Stomach (tissue), 8 donors: ENCODE measurements at regions not wholly inside any gene's neighbourhood (a gene's known extent, or its start where the extent isn't known, plus 50 kb on each side); places are given as distances from the start of the nearest gene placed in this dataset.

Experiments used
- DNase-seq, 2 donors: peaks; one replicate each; pipeline versions ENCODE4 v3.0.0 to v3.0.0-alpha.2; 2013 to 2019
- H3K27ac ChIP-seq, 5 donors: fragments of 200-600 bp in 4 of 5; sonication (generic) in 4 of 5; one replicate each; pipeline ENCODE4 v1.5.1; 2013 to 2019; ENCODE audit warnings: mild to moderate bottlenecking in 1 of 5, moderate library complexity in 1 of 5
- H3K27me3 ChIP-seq, 3 donors: fragments of 200-600 bp; sonication (generic); one replicate each; pipeline ENCODE4 v1.5.1; 2017 to 2019; ENCODE audit warnings: mixed run types in 1 of 3
- H3K36me3 ChIP-seq, 4 donors: fragments of 200-600 bp; sonication (generic); 1 replicate in 3 of 4; 2 replicates in 1 of 4; pipeline ENCODE4 v1.5.1; 2016 to 2019
- H3K4me1 ChIP-seq, 4 donors: fragments of 200-600 bp; sonication (generic); one replicate each; pipeline ENCODE4 v1.5.1; 2016 to 2019
- H3K4me3 ChIP-seq, 4 donors: fragments of 200-600 bp; sonication (generic) in 3 of 4; one replicate each; pipeline ENCODE4 v1.5.1; 2016 to 2019; ENCODE audit warnings: mild to moderate bottlenecking in 1 of 4
- H3K9me3 ChIP-seq, 4 donors: fragments of 200-600 bp; sonication (generic); one replicate each; pipeline ENCODE4 v1.5.1; 2016 to 2019
- EP300 ChIP-seq: sonication (generic); formaldehyde crosslinking; IDR thresholded peaks from one replicate; pipeline ENCODE4 v1.6.1; 2017; ENCODE audit warnings: antibody characterized with exemption
- POLR2A ChIP-seq, 4 donors: fragments of 450-650 bp; IDR thresholded peaks; one replicate each; pipeline ENCODE4 v1.6.1; 2016; ENCODE audit warnings: antibody characterized with exemption in 4 of 4, control low read depth in 2 of 4, mild to moderate bottlenecking in 1 of 4, moderate library complexity in 1 of 4
- POLR2AphosphoS5 ChIP-seq, 3 donors: sonication (generic); formaldehyde crosslinking; IDR thresholded peaks; one replicate each; pipeline ENCODE4 v1.6.1; 2016; ENCODE audit warnings: antibody characterized with exemption in 3 of 3
- WGBS, 5 donors: extraction: QIAGEN DNeasy Blood & Tissue Kit in 3 of 5; methylation state at CpG; one replicate each; pipeline versions ENCODE4 v1.1.5 to v1.1.7; 2013 to 2018; 5-methylcytosine and 5-hydroxymethylcytosine counted together
- intact Hi-C: fragments of 100-400 bp; cut with DNase I; formaldehyde crosslinking; loops from one replicate; pipeline ENCODE4 v1.15.1; 2023; ENCODE audit warnings: low total_unique reads
- TF ChIP-seq, protein P1 (sequence below), 7 experiments: fragments of 450-650 bp in 4 of 7; fragments of 200-600 bp in 3 of 7; sonication (generic) in 3 of 7; IDR thresholded peaks; one replicate each; pipeline ENCODE4 v1.5.1; 2016 to 2019; ENCODE audit warnings: antibody characterized with exemption in 7 of 7, control low read depth in 2 of 7, mild to moderate bottlenecking in 1 of 7
- donor health status: healthy with polysubstance abuse.
- donor health status: Bipolar disorder and iron deficiency.
- donor health status: healthy.

GRCh38 chrX:79588233-79588632 is 221.1 kb upstream of the ITM2A start:
- no peak overlapping the region for H3K4me3 ChIP-seq
- no peak overlapping the region for H3K27ac ChIP-seq
- TF ChIP-seq POLR2A (IDR thresholded peaks at IDR 0.05) (no peak), EP300 (no peak), POLR2AphosphoS5 (IDR thresholded peaks at IDR 0.05) (no peak)
- TF ChIP-seq, protein P1, sequence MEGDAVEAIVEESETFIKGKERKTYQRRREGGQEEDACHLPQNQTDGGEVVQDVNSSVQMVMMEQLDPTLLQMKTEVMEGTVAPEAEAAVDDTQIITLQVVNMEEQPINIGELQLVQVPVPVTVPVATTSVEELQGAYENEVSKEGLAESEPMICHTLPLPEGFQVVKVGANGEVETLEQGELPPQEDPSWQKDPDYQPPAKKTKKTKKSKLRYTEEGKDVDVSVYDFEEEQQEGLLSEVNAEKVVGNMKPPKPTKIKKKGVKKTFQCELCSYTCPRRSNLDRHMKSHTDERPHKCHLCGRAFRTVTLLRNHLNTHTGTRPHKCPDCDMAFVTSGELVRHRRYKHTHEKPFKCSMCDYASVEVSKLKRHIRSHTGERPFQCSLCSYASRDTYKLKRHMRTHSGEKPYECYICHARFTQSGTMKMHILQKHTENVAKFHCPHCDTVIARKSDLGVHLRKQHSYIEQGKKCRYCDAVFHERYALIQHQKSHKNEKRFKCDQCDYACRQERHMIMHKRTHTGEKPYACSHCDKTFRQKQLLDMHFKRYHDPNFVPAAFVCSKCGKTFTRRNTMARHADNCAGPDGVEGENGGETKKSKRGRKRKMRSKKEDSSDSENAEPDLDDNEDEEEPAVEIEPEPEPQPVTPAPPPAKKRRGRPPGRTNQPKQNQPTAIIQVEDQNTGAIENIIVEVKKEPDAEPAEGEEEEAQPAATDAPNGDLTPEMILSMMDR (IDR thresholded peaks at IDR 0.05) = no peak
- peaks cover 0 to 4% (median 0%) of the 10 kb centered on the region in 4 donors for H3K9me3 ChIP-seq
- H3K4me1 ChIP-seq = no peaks in the 10 kb centered on the region
- H3K36me3 ChIP-seq = no peaks in the 10 kb centered on the region
- intact Hi-C loops = no loop called here
- peaks cover 0 to 10% (median 0%) of the 10 kb centered on the region in 3 donors for H3K27me3 ChIP-seq
- no peak for DNase-seq

GRCh38 chrX:79573760-79574159 is 206.6 kb upstream of the ITM2A start:
- Histone ChIP-seq H3K27ac (no peak overlapping the region), H3K4me1 (no peaks in the 10 kb centered on the region), H3K9me3 (no peaks in the 10 kb centered on the region), H3K27me3 (no peaks in the 10 kb centered on the region), H3K36me3 (no peaks in the 10 kb centered on the region), H3K4me3 (no peak overlapping the region)
- TF ChIP-seq EP300 (no peak), POLR2A (IDR thresholded peaks at IDR 0.05) (no peak), POLR2AphosphoS5 (IDR thresholded peaks at IDR 0.05) (no peak)
- TF ChIP-seq, protein P1 (IDR thresholded peaks at IDR 0.05) = no peak
- intact Hi-C loops = no loop called here
- DNase-seq = no peak
- 9 to 56% (median 23%) methylated on average over 1 of the region's 1 CpG for WGBS, 5 donors

DNA sequence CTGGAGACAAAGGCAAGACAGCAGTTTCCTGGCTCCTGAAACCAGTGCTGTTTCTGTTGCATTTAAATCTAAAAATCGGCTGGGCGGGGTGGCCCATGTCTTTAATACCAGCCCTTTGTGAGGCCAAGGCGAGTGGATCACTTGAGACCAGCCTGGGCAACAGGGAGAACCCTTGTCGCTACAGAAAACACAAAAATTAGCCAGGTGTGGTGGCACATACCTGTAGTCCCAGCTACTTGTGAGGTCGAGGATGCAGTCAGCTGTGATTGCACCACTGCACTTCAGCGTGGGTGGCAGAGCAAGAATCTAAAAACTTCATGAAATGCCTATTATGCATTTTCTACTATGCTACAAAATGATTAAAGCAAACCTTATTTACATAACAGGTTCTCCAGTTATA is 205.4 kb upstream of the ITM2A start:
- intact Hi-C loops = no loop called here
- Histone ChIP-seq H3K27ac (no peak overlapping the region), H3K4me3 (no peak overlapping the region), H3K9me3 (peaks cover 0 to 7% (median 2%) of the 10 kb centered on the region in 4 donors), H3K27me3 (no peaks in the 10 kb centered on the region), H3K4me1 (no peaks in the 10 kb centered on the region), H3K36me3 (no peaks in the 10 kb centered on the region)
- no peak for DNase-seq
- TF ChIP-seq EP300 = no peak
- TF ChIP-seq, protein P1 (IDR thresholded peaks at IDR 0.05) = no peak
- WGBS, 5 donors = 53 to 77% (median 74%) methylated on average over 5 to 6 of the region's 6 CpGs

DNA sequence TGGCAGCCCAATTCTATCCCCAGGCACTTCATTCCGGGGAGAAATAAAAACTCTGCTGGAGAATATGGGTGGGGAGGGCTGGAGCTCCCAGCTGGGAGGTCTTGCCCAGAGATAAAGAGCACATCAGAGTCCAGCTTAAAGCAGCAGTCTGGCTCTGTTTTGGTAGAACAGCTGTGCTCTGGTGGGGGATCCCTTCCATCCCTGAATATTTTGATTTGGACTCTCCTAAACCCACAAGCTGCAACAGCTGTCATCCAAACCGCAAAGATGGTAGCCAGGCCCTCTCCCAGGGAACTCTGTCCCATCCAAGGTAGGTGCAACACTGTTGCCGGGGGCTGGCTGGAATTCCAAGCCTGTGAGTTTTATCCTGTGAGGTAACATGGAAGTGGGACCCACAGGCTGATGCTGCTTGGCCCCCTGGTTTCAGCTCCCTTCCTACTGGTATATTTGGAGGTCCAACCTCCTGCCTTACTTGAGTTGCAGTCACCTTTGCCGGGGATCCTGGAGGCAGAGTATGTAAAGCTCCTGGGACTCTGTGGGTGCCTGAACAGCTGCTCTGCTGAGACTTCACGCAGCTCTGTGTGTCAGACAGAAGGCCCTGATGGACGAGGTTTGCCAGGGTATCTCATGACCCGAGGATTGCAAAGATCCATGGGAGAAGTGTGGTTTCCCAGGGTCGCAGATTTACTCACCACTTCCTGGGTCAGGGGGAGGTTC is 203.5 kb upstream of the ITM2A start:
- Histone ChIP-seq H3K27ac (no peak overlapping the region), H3K36me3 (no peaks in the 10 kb centered on the region), H3K4me1 (no peaks in the 10 kb centered on the region), H3K9me3 (peaks cover 0 to 7% (median 2%) of the 10 kb centered on the region in 4 donors), H3K27me3 (no peaks in the 10 kb centered on the region), H3K4me3 (no peak overlapping the region)
- 66 to 87% (median 75%) methylated on average over 2 to 8 of the region's 8 CpGs for WGBS, 5 donors
- no peak for DNase-seq
- intact Hi-C loops = no loop called here
- no peak for TF ChIP-seq EP300
- TF ChIP-seq POLR2AphosphoS5 (IDR thresholded peaks at IDR 0.05) = no peak
- no peak for TF ChIP-seq POLR2A (IDR thresholded peaks at IDR 0.05)
- TF ChIP-seq, protein P1 (IDR thresholded peaks at IDR 0.05) = no peak
